Cerebellar cortex (tissue), 1 donor: ENCODE measurements at regions not wholly inside any gene's neighbourhood (a gene's known extent, or its start where the extent isn't known, plus 50 kb on each side); places are given as distances from the start of the nearest gene placed in this dataset.
"Not testable (repeated sequence)": the region's sequence is repeated elsewhere in the genome, so short reads cannot be mapped to it uniquely, and the experiment has no call there.

ENCODE experiments used
- DNase-seq: peaks from one replicate; pipeline ENCODE4 v3.0.0-alpha.2; 2015; ENCODE audit warnings: low spot score

DNA sequence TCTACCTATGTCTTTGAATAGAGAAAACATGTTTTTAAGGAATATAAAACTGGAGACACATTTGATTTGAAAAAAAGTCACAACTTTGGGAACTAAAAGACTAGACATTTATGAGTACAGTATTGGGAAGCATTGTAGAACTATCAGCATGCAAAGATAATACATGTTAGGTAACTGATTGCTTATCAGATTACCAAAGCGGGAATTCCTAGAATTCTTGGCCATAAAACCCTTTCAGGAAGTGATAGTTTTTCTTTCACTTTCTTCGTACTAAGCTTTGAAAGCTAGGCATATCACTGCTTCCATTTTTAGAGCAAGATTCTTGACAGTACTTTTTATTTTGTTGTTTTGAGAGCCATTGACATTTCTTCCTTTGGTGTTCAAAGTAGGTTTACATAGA is 646.6 kb upstream of the PITX2 start:
- no peak for DNase-seq

- no peak for DNase-seq
Measured at GRCh38 chr4:111274060-111274459, 651.2 kb upstream of the PITX2 start.

DNA sequence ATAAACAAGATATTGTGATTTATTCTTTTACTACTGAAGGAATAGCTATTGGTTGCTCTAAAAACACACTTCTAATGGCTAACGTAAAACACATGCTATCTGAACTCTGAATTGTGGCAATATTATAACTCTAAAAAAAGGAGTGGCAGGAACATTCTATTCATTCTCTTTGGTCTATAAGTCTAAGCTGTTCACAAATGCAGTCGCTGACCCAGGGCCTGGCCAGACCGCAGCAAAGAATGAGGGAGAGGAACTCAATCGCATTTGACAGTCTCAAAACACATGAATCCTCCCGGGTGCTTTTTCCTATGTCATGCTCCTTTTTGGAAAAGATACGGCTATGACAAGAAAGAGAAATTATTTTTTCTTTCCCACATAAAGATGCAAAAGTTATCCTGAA is 651.6 kb upstream of the PITX2 start:
- no peak for DNase-seq

DNA sequence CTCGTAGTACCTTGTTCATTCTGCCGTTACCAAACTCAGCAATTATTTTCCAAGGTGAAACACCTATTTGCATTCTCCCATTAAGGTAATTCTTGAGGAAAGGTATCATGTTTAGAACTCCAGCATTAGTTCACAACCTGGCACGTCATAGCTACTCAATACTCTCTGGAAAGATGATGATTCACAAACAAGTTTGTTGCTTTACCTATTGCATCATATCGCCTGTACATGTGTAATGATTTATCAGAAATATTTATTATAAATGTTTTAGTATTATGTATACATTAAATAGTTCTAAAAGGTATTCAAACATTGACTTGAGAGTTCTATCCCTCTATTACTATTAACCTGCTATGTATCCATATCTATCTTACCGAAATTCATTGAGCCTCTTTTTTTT is 658.3 kb upstream of the PITX2 start:
- no peak for DNase-seq

- DNase-seq: no peak
Measured at GRCh38 chr4:111282035-111282434, 659.2 kb upstream of the PITX2 start.

DNA sequence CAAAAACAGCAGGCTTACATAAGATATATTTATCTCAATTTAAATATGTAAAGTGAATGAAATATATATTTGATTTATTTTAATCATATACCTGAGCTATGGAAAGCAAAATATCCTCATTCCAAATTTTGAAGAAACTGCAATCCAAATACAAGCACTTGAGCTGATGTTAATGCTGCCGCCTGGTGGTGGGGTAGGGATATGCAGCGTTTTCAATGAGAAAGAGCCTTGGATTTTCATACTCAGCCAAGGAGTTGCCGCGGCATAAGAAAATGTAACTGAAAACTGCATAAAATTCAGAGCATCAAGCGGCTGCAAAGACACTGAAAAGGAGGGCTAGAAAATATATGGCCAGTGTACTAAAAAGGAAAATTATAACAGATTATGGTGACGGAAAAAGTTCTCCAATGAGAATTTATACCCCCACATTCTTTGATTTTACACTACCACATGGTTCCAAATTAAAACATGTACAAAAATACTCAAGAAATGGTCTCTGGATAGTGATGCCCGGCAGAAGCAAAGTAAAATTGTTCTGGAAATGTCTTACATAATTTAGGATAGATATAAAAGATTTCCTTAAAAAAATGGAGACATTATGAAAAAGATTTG is 660.3 kb upstream of the PITX2 start:
- peak; percentile 29 for DNase-seq

DNA sequence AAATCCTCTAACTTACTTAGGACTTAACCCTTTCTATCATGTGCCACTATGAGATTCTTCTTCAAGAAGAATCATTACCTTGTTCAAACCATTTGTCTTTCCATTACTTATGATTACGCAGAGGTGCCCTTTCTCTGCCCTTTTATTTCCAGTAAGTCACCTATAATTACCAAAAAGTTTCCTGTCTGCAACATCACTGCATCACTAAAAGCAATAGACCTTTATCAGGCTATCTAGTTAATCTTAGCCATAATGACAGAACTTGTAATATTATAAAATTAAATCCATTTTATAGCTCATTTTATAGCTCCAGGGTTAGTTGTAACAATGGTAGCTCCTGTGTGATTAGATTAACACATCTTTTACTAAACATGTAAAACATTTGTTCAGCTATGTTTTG is 673.6 kb upstream of the PITX2 start:
- no peak for DNase-seq

DNA sequence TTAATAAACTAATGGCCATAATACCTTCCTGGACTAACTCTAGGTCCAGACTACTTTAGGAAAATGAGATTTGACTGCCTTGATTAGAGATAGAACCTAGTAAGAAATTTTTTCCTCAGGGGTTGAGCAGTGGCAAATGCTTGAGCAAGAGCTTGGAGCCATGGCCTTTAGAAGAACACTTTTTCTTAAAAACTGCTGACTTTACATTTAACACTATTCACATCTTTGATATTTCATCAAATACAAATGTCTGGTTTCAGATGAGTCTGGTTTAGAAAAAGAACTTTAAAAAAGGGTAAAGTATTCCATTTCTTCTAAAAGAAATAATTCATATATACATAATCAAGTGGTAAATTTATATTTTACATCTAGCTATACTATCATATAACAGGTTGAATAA is 680.9 kb upstream of the PITX2 start:
- DNase-seq: no peak

GRCh38 chr4:111323496-111323895 is 700.6 kb upstream of the PITX2 start:
- no peak for DNase-seq

GRCh38 chr4:111323916-111324315 is 701.0 kb upstream of the PITX2 start:
- DNase-seq: no peak

DNA sequence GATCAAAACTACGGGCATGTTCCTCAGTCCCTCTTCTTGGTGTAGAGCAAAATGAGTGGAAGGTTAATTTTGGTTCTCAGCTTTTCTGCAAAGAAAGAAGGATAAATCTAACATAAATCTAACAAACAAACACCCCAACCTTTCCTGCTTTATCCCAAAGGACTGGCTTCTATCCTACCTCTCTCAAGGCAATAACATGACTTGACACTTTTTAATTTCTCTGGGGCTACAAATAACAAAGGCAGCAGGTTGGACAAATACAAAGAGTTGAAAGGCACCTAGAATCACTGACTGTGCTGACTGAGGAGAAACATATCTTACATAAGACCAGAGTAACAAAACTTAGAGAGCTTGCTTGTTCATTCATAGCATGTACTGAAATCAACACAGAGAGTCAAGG is 703.6 kb upstream of the PITX2 start:
- DNase-seq: no peak

- DNase-seq: no peak
Measured at GRCh38 chr4:111330786-111331185, 707.9 kb upstream of the PITX2 start.

DNA sequence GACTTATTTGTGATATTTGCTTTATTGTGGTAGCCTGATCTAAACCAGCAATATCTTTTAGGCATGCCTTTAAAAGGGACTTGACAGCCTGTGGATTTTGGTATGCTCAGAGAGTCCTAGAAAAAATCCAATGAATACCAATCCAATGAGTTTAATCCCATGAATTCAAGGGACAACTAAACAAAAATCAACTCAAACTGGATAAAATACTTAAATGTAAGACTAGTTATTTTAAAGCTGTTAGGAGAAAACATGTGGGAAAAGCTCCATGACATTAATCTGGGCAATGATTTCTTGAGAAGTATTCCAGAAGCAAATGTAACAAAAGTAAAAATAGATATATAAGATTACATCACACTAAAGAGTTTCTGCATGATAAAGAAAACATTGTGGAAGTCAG is 711.5 kb upstream of the PITX2 start:
- no peak for DNase-seq

GRCh38 chr4:111337186-111337876 is 714.5 kb upstream of the PITX2 start:
- DNase-seq: not testable (repeated sequence)

DNA sequence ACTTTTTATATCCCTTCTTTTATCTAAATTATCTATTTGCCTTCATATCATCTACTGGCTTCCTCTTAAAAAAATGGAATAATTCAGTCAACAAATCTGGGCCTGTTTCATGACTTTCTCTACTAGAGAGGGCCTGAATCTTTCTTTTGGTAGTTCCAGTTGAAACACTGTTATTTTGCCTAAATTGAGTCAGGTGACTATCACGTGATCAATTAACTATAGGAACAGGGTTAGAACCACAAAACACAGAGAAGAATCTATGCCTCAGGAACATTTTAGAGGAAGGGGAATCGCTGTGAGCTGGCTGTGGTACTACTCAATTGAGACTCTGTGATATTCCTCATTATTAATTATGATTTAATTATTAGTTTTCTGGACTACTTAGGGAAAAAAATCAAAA is 736.7 kb upstream of the PITX2 start:
- DNase-seq: no peak

GRCh38 chr4:111360906-111361305 is 738.0 kb upstream of the PITX2 start:
- no peak for DNase-seq

DNA sequence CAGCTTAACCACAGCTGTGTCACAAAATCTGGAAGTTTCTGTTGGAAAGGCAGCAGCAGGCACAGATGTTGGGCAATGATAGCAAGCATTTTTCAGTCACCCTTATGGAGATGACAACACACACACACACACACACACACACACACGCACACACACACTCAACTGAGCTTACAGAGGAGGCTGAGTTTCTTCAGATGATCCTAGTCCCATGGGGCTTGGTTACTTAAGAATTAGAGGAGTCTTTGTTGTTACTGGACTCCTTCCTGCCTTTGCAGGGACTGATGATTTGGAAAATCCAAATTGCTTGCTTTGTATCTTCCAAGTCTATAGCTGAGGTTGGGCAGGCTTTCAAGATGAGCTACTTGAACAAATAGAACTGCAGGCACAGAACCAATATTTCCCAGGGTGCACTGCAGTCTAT is 740.1 kb upstream of the PITX2 start:
- DNase-seq: no peak

DNA sequence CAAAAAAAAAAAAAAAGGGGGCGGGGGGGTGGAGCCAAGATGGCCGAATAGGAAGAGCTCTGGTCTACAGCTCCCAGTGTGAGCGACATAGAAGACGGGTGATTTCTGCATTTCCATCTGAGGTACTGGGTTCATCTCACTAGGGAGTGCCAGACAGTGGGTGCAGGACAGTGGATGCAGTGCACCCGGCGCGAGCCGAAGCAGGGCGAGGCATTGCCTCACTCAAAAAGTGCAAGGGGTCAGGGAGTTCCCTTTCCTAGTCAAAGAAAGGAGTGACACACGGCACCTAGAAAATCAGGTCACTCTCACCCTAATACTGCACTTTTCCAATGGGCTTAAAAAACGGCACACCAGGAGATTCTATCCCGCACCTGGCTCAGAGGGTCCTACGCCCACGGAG is 755.0 kb upstream of the PITX2 start:
- DNase-seq: not testable (repeated sequence)

DNA sequence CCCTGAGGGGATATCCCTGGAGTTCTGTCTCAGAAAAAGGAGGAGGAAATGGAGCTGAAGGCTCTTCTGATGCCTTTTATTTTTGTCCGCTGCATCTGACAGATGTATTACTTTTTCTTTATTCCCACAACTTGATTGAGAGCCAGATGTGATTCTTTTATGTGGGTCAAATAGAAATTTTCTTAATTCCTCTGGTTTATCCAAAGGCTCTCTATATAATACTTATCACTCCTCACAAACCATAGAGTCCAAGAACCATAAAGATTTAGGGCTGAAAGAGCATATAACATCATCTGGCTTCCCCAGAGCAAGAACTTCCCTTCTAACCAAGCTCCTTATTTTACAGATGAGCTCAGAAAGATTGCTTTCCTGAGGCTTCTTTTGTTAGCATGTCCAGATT is 756.7 kb upstream of the FAM241A start:
- no peak for DNase-seq

- no peak for DNase-seq
Measured at GRCh38 chr4:111391829-111392228, 753.4 kb upstream of the FAM241A start.

DNA sequence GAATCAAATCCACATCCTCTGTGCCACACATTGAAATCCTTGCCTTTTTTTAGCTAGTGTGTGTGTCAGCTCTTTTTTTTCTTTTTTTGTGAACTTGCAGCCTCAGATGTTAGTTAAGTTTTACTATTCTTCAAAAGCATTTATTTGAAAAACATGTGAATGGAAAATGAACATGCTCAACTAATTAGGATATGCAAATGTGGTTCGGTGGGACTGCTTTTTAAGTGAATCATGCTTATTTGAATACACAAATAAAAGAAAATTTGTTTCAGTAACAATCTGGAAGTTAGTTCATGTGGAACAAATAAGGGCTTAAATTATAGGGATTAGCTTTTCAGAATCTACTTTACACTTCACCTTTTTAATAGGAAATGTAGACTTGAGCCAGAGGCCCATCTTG is 751.5 kb upstream of the FAM241A start:
- DNase-seq: no peak

- peak; percentile 2 for DNase-seq
Measured at GRCh38 chr4:111398906-111399330, 746.3 kb upstream of the FAM241A start.

DNA sequence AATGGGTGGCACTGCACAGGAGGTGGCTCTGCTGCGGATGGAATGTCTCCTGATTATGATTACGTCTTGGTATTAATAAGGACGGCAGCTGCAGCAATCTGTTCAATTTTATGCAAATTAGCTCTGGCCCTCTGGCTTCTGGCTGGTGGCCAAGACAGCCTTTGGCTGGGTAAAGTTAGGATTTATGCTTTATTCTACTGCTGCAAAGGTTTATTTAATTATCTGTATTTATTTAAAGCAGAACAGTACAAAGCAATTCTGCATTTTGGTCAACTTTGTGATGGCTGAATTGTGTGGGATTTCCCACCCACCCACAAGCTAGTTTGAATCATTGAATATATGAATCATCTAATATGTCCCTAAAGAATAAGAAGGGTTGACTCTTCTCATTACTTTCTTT is 745.6 kb upstream of the FAM241A start:
- no peak for DNase-seq

DNA sequence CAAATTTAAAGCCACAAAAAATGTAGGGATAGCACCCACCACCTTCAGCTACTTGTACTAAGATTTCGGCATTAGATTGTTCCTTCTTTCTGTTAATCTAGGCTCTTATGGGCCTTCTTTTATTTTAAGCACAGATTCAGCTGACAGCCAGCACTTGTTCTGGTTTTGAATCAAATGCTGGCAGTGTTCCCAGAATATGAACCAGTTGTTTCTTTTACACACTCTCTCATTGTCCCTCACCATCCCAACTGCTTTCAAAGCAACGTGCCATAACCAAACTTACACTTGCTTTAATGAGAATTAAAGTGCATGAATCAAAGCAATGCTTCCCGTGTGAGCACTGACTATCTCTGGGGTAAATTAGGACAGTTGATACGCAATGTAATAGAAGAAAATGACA is 744.5 kb upstream of the FAM241A start:
- peak; percentile 25 for DNase-seq
